H1 (cell line): ENCODE measurements at regions not wholly inside any gene's neighbourhood (a gene's known extent, or its start where the extent isn't known, plus 50 kb on each side); places are given as distances from the start of the nearest gene placed in this dataset.

ENCODE experiments used
- CTCF ChIA-PET: fragments of 300-600 bp; sonication (Branson Sonifier 250); formaldehyde crosslinking; loops from one replicate; lab custom pipeline; 2021; ENCODE audit not compliant: partially characterized antibody; lab: Charles Lee
- POLR2A ChIA-PET: fragments of 300-600 bp; sonication (Branson Sonifier 250); formaldehyde crosslinking; loops from one replicate; lab custom pipeline; 2021; ENCODE audit warnings: inconsistent platforms; ENCODE audit not compliant: partially characterized antibody; lab: Charles Lee
- DNase-seq, 2 experiments: peaks; one replicate each; pipeline versions ENCODE4 v3.0.0 to v3.0.0-alpha.2; 2010 to 2022; ENCODE audit warnings: low spot score in 2 of 2, low read depth in 1 of 2, mixed read lengths in 1 of 2
- FAIRE-seq: peaks from 2 replicates; lab custom pipeline; 2011; peaks lifted over from hg19 to GRCh38; lab: Jason Lieb, UNC
- H2AFZ ChIP-seq: 2 replicates; pipeline ENCODE4 v1.8.1; 2012; ENCODE audit warnings: low read length, inconsistent platforms
- H2AK5ac ChIP-seq: 2 replicates; pipeline ENCODE4 v1.6.1; 2013; ENCODE audit warnings: low read depth, low read length
- H2BK120ac ChIP-seq: replicated peaks from 2 replicates; pipeline ENCODE3; 2013; ENCODE audit warnings: low read depth, low read length, inconsistent platforms
- H2BK12ac ChIP-seq: 2 replicates; pipeline ENCODE4 v1.6.1; 2013; ENCODE audit warnings: low read depth, low read length
- H2BK15ac ChIP-seq: 2 replicates; pipeline ENCODE4 v1.6.1; 2013; ENCODE audit warnings: low read length
- H2BK20ac ChIP-seq: 2 replicates; pipeline ENCODE4 v1.6.1; 2013; ENCODE audit warnings: low read length
- H2BK5ac ChIP-seq: 2 replicates; pipeline ENCODE4 v1.6.1; 2013; ENCODE audit warnings: low read depth, low read length
- H3K14ac ChIP-seq: 2 replicates; pipeline ENCODE4 v1.6.1; 2013; ENCODE audit warnings: inconsistent platforms; ENCODE audit not compliant: insufficient read length
- H3K18ac ChIP-seq: 2 replicates; pipeline ENCODE4 v1.6.1; 2013; ENCODE audit warnings: low read length; ENCODE audit errors: extremely low read depth
- H3K23ac ChIP-seq: 2 replicates; pipeline ENCODE4 v1.6.1; 2013; ENCODE audit warnings: inconsistent platforms; ENCODE audit not compliant: insufficient read length
- H3K23me2 ChIP-seq: 2 replicates; pipeline ENCODE4 v1.6.1; 2013; ENCODE audit warnings: low read depth, low read length
- H3K27ac ChIP-seq: 2 replicates; pipeline ENCODE4 v1.6.1; 2011; ENCODE audit warnings: low read depth, low read length, inconsistent platforms
- H3K27me3 ChIP-seq, 4 experiments: replicated peaks in 1 of 4; 1 replicate in 1 of 4; 2 replicates in 3 of 4; pipeline versions ENCODE4 v1.6.1 to v1.8.1; 2011 to 2013; ENCODE audit warnings: low read length in 3 of 4, mild to moderate bottlenecking in 3 of 4, inconsistent platforms in 2 of 4, mixed read lengths in 2 of 4, moderate library complexity in 1 of 4; ENCODE audit not compliant: control insufficient read depth in 3 of 4, insufficient read depth in 3 of 4; ENCODE audit errors: extremely low read depth in 1 of 4
- H3K36me3 ChIP-seq, 4 experiments: 2 replicates each; pipeline versions ENCODE4 v1.6.1 to v1.8.1; 2011 to 2013; ENCODE audit warnings: mild to moderate bottlenecking in 4 of 4, low read length in 3 of 4, moderate library complexity in 2 of 4, control low read depth in 1 of 4, inconsistent platforms in 1 of 4; ENCODE audit not compliant: insufficient read depth in 4 of 4, control insufficient read depth in 2 of 4
- H3K4ac ChIP-seq: replicated peaks from 2 replicates; pipeline ENCODE3; 2013; ENCODE audit warnings: low read length, low read depth, mixed read lengths, inconsistent platforms; ENCODE audit not compliant: insufficient read length
- H3K4me1 ChIP-seq, 4 experiments: replicated peaks in 1 of 4; 1 replicate in 1 of 4; 2 replicates in 3 of 4; pipeline versions ENCODE4 v1.6.1 to v1.8.1; 2011 to 2013; ENCODE audit warnings: low read length in 3 of 4, inconsistent platforms in 2 of 4, mixed read lengths in 1 of 4; ENCODE audit not compliant: insufficient read depth in 4 of 4, control insufficient read depth in 3 of 4
- H3K4me2 ChIP-seq, 2 experiments: 2 replicates each; pipeline versions ENCODE4 v1.6.1 to v1.8.1; 2011 to 2013; ENCODE audit warnings: low read depth in 2 of 2, low read length in 2 of 2, control low read depth in 1 of 2, inconsistent platforms in 1 of 2, mild to moderate bottlenecking in 1 of 2; ENCODE audit not compliant: insufficient read depth in 1 of 2
- H3K4me3 ChIP-seq, 4 experiments: fragments of 200-600, 300-600 bp in 1 of 4; sonication (generic), shearing (Covaris generic), sonication (Bioruptor Twin) in 1 of 4; 2 replicates each; pipeline versions ENCODE4 v1.5.1 to v1.8.1; 2011 to 2016; ENCODE audit warnings: low read length in 4 of 4, low read depth in 3 of 4, control low read depth in 2 of 4, inconsistent platforms in 2 of 4, mild to moderate bottlenecking in 2 of 4, mixed read lengths in 1 of 4, moderate library complexity in 1 of 4; ENCODE audit not compliant: insufficient read depth in 2 of 4; ENCODE audit errors: extremely low read depth in 1 of 4
- H3K56ac ChIP-seq: replicated peaks from 2 replicates; pipeline ENCODE3; 2013; ENCODE audit warnings: low read depth, mild to moderate bottlenecking, mixed read lengths, low read length, inconsistent platforms; ENCODE audit not compliant: insufficient read length
- H3K79me1 ChIP-seq: 2 replicates; pipeline ENCODE4 v1.6.1; 2013; ENCODE audit warnings: low read depth, low read length, control low read depth
- H3K79me2 ChIP-seq, 2 experiments: 2 replicates each; pipeline versions ENCODE4 v1.6.1 to v1.8.1; 2012 to 2013; ENCODE audit warnings: low read length in 2 of 2, mild to moderate bottlenecking in 2 of 2, inconsistent platforms in 1 of 2; ENCODE audit not compliant: insufficient read depth in 2 of 2, control insufficient read depth in 1 of 2
- H3K9ac ChIP-seq, 4 experiments: replicated peaks in 1 of 4; 1 replicate in 1 of 4; 2 replicates in 3 of 4; pipeline versions ENCODE4 v1.6.1 to v1.8.1; 2011 to 2013; ENCODE audit warnings: low read depth in 3 of 4, low read length in 3 of 4, control low read depth in 2 of 4, mild to moderate bottlenecking in 2 of 4, moderate library complexity in 2 of 4, inconsistent platforms in 1 of 4; ENCODE audit errors: extremely low read depth in 1 of 4
- H3K9me3 ChIP-seq, 2 experiments: 2 replicates each; pipeline versions ENCODE4 v1.6.1 to v1.8.1; 2012 to 2013; ENCODE audit warnings: mild to moderate bottlenecking in 2 of 2, moderate library complexity in 2 of 2, control low read depth in 1 of 2, inconsistent platforms in 1 of 2, low read depth in 1 of 2, low read length in 1 of 2, mixed read lengths in 1 of 2; ENCODE audit not compliant: insufficient read depth in 2 of 2
- H4K20me1 ChIP-seq, 2 experiments: replicated peaks in 1 of 2; 2 replicates each; pipeline versions ENCODE3 to v1.8.1; 2011 to 2013; ENCODE audit warnings: inconsistent platforms in 2 of 2, low read length in 2 of 2, mild to moderate bottlenecking in 1 of 2; ENCODE audit not compliant: insufficient read depth in 2 of 2, control insufficient read depth in 1 of 2
- H4K5ac ChIP-seq: 2 replicates; pipeline ENCODE4 v1.6.1; 2013; ENCODE audit warnings: low read length, low read depth, mixed read lengths, inconsistent platforms; ENCODE audit not compliant: insufficient read length
- H4K8ac ChIP-seq: 2 replicates; pipeline ENCODE4 v1.8.0; 2013; ENCODE audit warnings: mild to moderate bottlenecking, moderate library complexity, low read length, inconsistent platforms; ENCODE audit not compliant: insufficient read depth; ENCODE audit errors: extremely low read depth
- H4K91ac ChIP-seq: replicated peaks from 2 replicates; pipeline ENCODE3; 2013; ENCODE audit warnings: low read length, mixed read lengths, inconsistent platforms; ENCODE audit not compliant: insufficient read length
- BCL11A ChIP-seq, 2 experiments: IDR thresholded peaks; one replicate each; pipeline ENCODE4 v1.6.1; 2011; ENCODE audit warnings: low read depth in 2 of 2, low read length in 2 of 2, mild to moderate bottlenecking in 2 of 2
- CBX5 ChIP-seq: fragments of 300-800, 300-1000 bp; sonication (generic); IDR thresholded peaks from 2 replicates; pipeline ENCODE4 v1.7.1; 2016; ENCODE audit warnings: antibody characterized with exemption, low read length, low read depth
- CEBPB ChIP-seq: IDR thresholded peaks from 2 replicates; pipeline ENCODE4 v1.6.1; 2012; ENCODE audit warnings: low read depth, low read length
- E2F6 ChIP-seq: IDR thresholded peaks from 2 replicates; pipeline ENCODE4 v1.6.1; 2012; ENCODE audit warnings: inconsistent platforms
- EGR1 ChIP-seq: IDR thresholded peaks from 2 replicates; pipeline ENCODE4 v1.6.1; 2011; ENCODE audit warnings: low read depth, low read length, borderline replicate concordance
- FOSL1 ChIP-seq: IDR thresholded peaks from 2 replicates; pipeline ENCODE4 v1.6.1; 2011; ENCODE audit warnings: mild to moderate bottlenecking, low read depth, low read length, moderate library complexity; ENCODE audit not compliant: insufficient read depth
- KDM4A ChIP-seq: IDR thresholded peaks from one replicate; pipeline ENCODE4 v1.7.1; 2012; ENCODE audit warnings: low read depth, mild to moderate bottlenecking, moderate library complexity, low read length, inconsistent platforms; ENCODE audit not compliant: severe bottlenecking
- POLR2AphosphoS5 ChIP-seq: IDR thresholded peaks from 2 replicates; pipeline ENCODE4 v1.6.1; 2011; ENCODE audit warnings: low read depth, low read length
- POU5F1 ChIP-seq: IDR thresholded peaks from 2 replicates; pipeline ENCODE4 v1.6.1; 2011; ENCODE audit warnings: low read depth, mild to moderate bottlenecking, low read length, moderate library complexity
- SAP30 ChIP-seq: fragments of 300-600 bp; sonication (generic); IDR thresholded peaks from 2 replicates; pipeline ENCODE4 v1.7.1; 2012; ENCODE audit warnings: low read length, moderate library complexity, mild to moderate bottlenecking, inconsistent platforms; ENCODE audit not compliant: insufficient read depth, insufficient replicate concordance
- SIRT6 ChIP-seq: IDR thresholded peaks from one replicate; pipeline ENCODE4 v1.7.1; 2012; ENCODE audit warnings: low read length, inconsistent platforms
- SP1 ChIP-seq: IDR thresholded peaks from 2 replicates; pipeline ENCODE4 v1.6.1; 2011; ENCODE audit warnings: low read depth, low read length
- USF2 ChIP-seq: IDR thresholded peaks from 2 replicates; pipeline ENCODE4 v1.6.1; 2011; ENCODE audit warnings: low read length, improper control_type of control experiment
- ZNF274 ChIP-seq: IDR thresholded peaks from 2 replicates; pipeline ENCODE4 v1.7.0; 2012; ENCODE audit warnings: low read length, borderline replicate concordance; ENCODE audit errors: extremely low read depth
- WGBS, 2 experiments: shearing (Covaris generic) in 1 of 2; methylation state at CpG; one replicate each; pipeline versions ENCODE4 v1.1.6 to v1.1.7; 2013 to 2015; ENCODE audit warnings: low lambda C conversion rate in 2 of 2, mixed read lengths in 2 of 2, inconsistent platforms in 1 of 2, low coverage in 1 of 2, missing lambda C conversion rate in 1 of 2; ENCODE audit not compliant: insufficient replicate concordance in 2 of 2, insufficient coverage in 1 of 2, insufficient read length in 1 of 2; ENCODE audit errors: extremely low coverage in 1 of 2, missing lambda C conversion rate in 1 of 2; 5-methylcytosine and 5-hydroxymethylcytosine counted together

GRCh38 chr9:82722051-82722450 is 340.9 kb downstream of the RASEF start:
- H3K56ac ChIP-seq = no peak overlapping the region
- H3K18ac ChIP-seq = no peak overlapping the region
- no peak for FAIRE-seq
- H4K20me1 ChIP-seq = no peaks in the 10 kb centered on the region
- H3K9ac ChIP-seq = no peak overlapping the region
- no peaks in the 10 kb centered on the region for H3K79me2 ChIP-seq
- H3K36me3 ChIP-seq = no peaks in the 10 kb centered on the region
- H3K27me3 ChIP-seq = no peaks in the 10 kb centered on the region
- no peak overlapping the region for H2BK20ac ChIP-seq
- H3K9me3 ChIP-seq = peaks cover 0 to 6% of the 10 kb centered on the region in 2 experiments; a peak in 1 of 4 replicates
- H2BK120ac ChIP-seq = no peak overlapping the region
- H3K4me3 ChIP-seq = no peak overlapping the region
- no peak overlapping the region for H3K23ac ChIP-seq
- no peak overlapping the region for H3K14ac ChIP-seq
- no peaks in the 10 kb centered on the region for H3K23me2 ChIP-seq
- H3K27ac ChIP-seq = no peak overlapping the region
- DNase-seq = no peak
- no peak overlapping the region for H3K4ac ChIP-seq
- H3K4me1 ChIP-seq = no peaks in the 10 kb centered on the region
- ChIA-PET POLR2A (no interaction called here), CTCF (no interaction called here)
- no peak overlapping the region for H2AK5ac ChIP-seq
- no peak overlapping the region for H3K4me2 ChIP-seq
- H4K8ac ChIP-seq = no peak overlapping the region
- H4K5ac ChIP-seq = no peak overlapping the region
- no peak overlapping the region for H4K91ac ChIP-seq
- H2BK5ac ChIP-seq = no peak overlapping the region
- no peak overlapping the region for H2BK15ac ChIP-seq
- no peaks in the 10 kb centered on the region for H3K79me1 ChIP-seq
- WGBS, 2 experiments = 80% methylated on average over 1 of the region's 1 CpG; no CpG with 5 or more reads in 1 of the 2 experiments
- no peak overlapping the region for H2BK12ac ChIP-seq
- H2AFZ ChIP-seq = no peak overlapping the region
- TF ChIP-seq POLR2AphosphoS5 (no peak), EGR1 (no peak), ZNF274 (no peak), CEBPB (no peak), FOSL1 (no peak), SAP30 (no peak), USF2 (no peak), E2F6 (no peak), POU5F1 (no peak), SP1 (no peak), CBX5 (no peak), SIRT6 (no peak), BCL11A (IDR thresholded peaks at IDR 0.05; ENCODE audit: low read depth in 2 of 2, low read length in 2 of 2) (no peak), KDM4A (no peak)
